SK-MEL-5 (cell line): ENCODE measurements at regions not wholly inside any gene's neighbourhood (a gene's known extent, or its start where the extent isn't known, plus 50 kb on each side); places are given as distances from the start of the nearest gene placed in this dataset.
"Not testable (repeated sequence)": the region's sequence is repeated elsewhere in the genome, so short reads cannot be mapped to it uniquely, and the experiment has no call there.

Experiments used
- DNase-seq: peaks from one replicate; pipeline ENCODE4 v3.0.0-alpha.2; 2016; ENCODE audit warnings: low read depth, low spot score
- in situ Hi-C: cut with HindIII; loops from 2 replicates; pipeline ENCODE4 v1.10.0; 2016; ENCODE audit warnings: low sequenced_read_pairs, high pct_unique_total_duplicates, low pct_unique_long_range_greater_than_20kb

- in situ Hi-C loops: no loop called here
- no peak for DNase-seq
These were observed 383.4 kb upstream of the GBE1 start for GRCh38 chr3:82144811-82145210.

- in situ Hi-C loops: no loop called here
- no peak for DNase-seq
These were observed 382.4 kb upstream of the GBE1 start for GRCh38 chr3:82143661-82144412.

GRCh38 chr3:82141592-82141991 lies 380.1 kb upstream of the GBE1 start:
- in situ Hi-C loops: no loop called here
- DNase-seq: no peak

GRCh38 chr3:82137861-82138260 lies 376.4 kb upstream of the GBE1 start:
- in situ Hi-C loops: no loop called here
- DNase-seq: no peak

GRCh38 chr3:82137050-82137449 lies 375.6 kb upstream of the GBE1 start:
- DNase-seq: no peak
- in situ Hi-C loops: no loop called here

GRCh38 chr3:82133070-82133606 lies 371.7 kb upstream of the GBE1 start:
- in situ Hi-C loops: no loop called here
- DNase-seq: peak; percentile 71

GRCh38 chr3:82132210-82133069 lies 371.0 kb upstream of the GBE1 start:
- no peak for DNase-seq
- in situ Hi-C loops: no loop called here

GRCh38 chr3:82130046-82130445 lies 368.6 kb upstream of the GBE1 start:
- in situ Hi-C loops: no loop called here
- DNase-seq: no peak

GRCh38 chr3:82129221-82129801 lies 367.9 kb upstream of the GBE1 start:
- no peak for DNase-seq

GRCh38 chr3:82128271-82128670 lies 366.8 kb upstream of the GBE1 start:
- in situ Hi-C loops: no loop called here

More at GRCh38 chr3:82129221-82129801, 367.9 kb upstream of the GBE1 start:
- in situ Hi-C loops: no loop called here

GRCh38 chr3:82122554-82123345 lies 361.3 kb upstream of the GBE1 start:
- no peak for DNase-seq
- in situ Hi-C loops: no loop called here

More at GRCh38 chr3:82128271-82128670, 366.8 kb upstream of the GBE1 start:
- no peak for DNase-seq

GRCh38 chr3:82114589-82114988 lies 353.1 kb upstream of the GBE1 start:
- no peak for DNase-seq
- in situ Hi-C loops: no loop called here

GRCh38 chr3:82110721-82111120 lies 349.3 kb upstream of the GBE1 start:
- in situ Hi-C loops, DNase-seq: not testable (repeated sequence)

- in situ Hi-C loops: no loop called here
- no peak for DNase-seq
These were observed 341.8 kb upstream of the GBE1 start for GRCh38 chr3:82103241-82103640.

GRCh38 chr3:82100378-82100777 lies 338.9 kb upstream of the GBE1 start:
- DNase-seq: no peak
- in situ Hi-C loops: no loop called here

- in situ Hi-C loops: no loop called here
- no peak for DNase-seq
These were observed 332.2 kb upstream of the GBE1 start for GRCh38 chr3:82093641-82094040.

- DNase-seq: no peak
- in situ Hi-C loops: no loop called here
These were observed 327.3 kb upstream of the GBE1 start for GRCh38 chr3:82088749-82089148.
